ENCODE measurements at regions not wholly inside any gene's neighbourhood (a gene's known extent, or its start where the extent isn't known, plus 50 kb on each side); places are given as distances from the start of the nearest gene placed in this dataset.

- no peaks in the 10 kb centered on the region for H3K27me3 ChIP-seq (ENCODE audit: insufficient read depth, low read length, poor library complexity)
- H3K79me2 ChIP-seq (ENCODE audit: insufficient read depth, low read length), result no peaks in the 10 kb centered on the region
- ATAC-seq (ENCODE audit: insufficient read depth, low read depth) (no peak), DNase-seq (no peak)
- no peak overlapping the region for H3K4me2 ChIP-seq (ENCODE audit: insufficient read depth, low read length)
- H3K4me3 ChIP-seq (ENCODE audit: low read depth in 1 of 2, low read length in 2 of 2), result no peak overlapping the region
- no peaks in the 10 kb centered on the region for H3K4me1 ChIP-seq (ENCODE audit: insufficient read depth, low read length)
- H4K20me1 ChIP-seq (ENCODE audit: insufficient read depth, low read length), result no peaks in the 10 kb centered on the region
- no peak overlapping the region for H3K9ac ChIP-seq (ENCODE audit: low read depth, low read length)
- peaks cover 4% of the 10 kb centered on the region for H3K9me3 ChIP-seq (ENCODE audit: insufficient read depth, low read length, severe bottlenecking)
- TF ChIP-seq, protein P1, sequence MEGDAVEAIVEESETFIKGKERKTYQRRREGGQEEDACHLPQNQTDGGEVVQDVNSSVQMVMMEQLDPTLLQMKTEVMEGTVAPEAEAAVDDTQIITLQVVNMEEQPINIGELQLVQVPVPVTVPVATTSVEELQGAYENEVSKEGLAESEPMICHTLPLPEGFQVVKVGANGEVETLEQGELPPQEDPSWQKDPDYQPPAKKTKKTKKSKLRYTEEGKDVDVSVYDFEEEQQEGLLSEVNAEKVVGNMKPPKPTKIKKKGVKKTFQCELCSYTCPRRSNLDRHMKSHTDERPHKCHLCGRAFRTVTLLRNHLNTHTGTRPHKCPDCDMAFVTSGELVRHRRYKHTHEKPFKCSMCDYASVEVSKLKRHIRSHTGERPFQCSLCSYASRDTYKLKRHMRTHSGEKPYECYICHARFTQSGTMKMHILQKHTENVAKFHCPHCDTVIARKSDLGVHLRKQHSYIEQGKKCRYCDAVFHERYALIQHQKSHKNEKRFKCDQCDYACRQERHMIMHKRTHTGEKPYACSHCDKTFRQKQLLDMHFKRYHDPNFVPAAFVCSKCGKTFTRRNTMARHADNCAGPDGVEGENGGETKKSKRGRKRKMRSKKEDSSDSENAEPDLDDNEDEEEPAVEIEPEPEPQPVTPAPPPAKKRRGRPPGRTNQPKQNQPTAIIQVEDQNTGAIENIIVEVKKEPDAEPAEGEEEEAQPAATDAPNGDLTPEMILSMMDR (IDR thresholded peaks at IDR 0.05; ENCODE audit: borderline replicate concordance, extremely low read depth, low read length, poor library complexity, severe bottlenecking), result peak; percentile 34
- TF ChIP-seq EZH2 (IDR thresholded peaks at IDR 0.05; ENCODE audit: borderline replicate concordance, low read depth, low read length, severe bottlenecking), result no peak
- H3K27ac ChIP-seq (ENCODE audit: low read length), result no peak overlapping the region
- H3K36me3 ChIP-seq (ENCODE audit: insufficient read depth, low read length), result no peaks in the 10 kb centered on the region
- H2AFZ ChIP-seq (ENCODE audit: low read depth, low read length), result no peak overlapping the region
Measured at GRCh38 chr21:25313829-25314228, 293.5 kb downstream of the MRPL39 start.

- DNase-seq, result no peak
- H3K27me3 ChIP-seq (ENCODE audit: insufficient read depth, low read length, poor library complexity), result no peaks in the 10 kb centered on the region
- H3K4me3 ChIP-seq (ENCODE audit: low read depth in 1 of 2, low read length in 2 of 2), result no peak overlapping the region
- no peaks in the 10 kb centered on the region for H3K79me2 ChIP-seq (ENCODE audit: insufficient read depth, low read length)
- peaks cover 7% of the 10 kb centered on the region for H3K9me3 ChIP-seq (ENCODE audit: insufficient read depth, low read length, severe bottlenecking)
- no peaks in the 10 kb centered on the region for H3K36me3 ChIP-seq (ENCODE audit: insufficient read depth, low read length)
- no peaks in the 10 kb centered on the region for H3K4me1 ChIP-seq (ENCODE audit: insufficient read depth, low read length)
- no peak overlapping the region for H3K27ac ChIP-seq (ENCODE audit: low read length)
- H4K20me1 ChIP-seq (ENCODE audit: insufficient read depth, low read length), result no peaks in the 10 kb centered on the region
- H3K4me2 ChIP-seq (ENCODE audit: insufficient read depth, low read length), result no peak overlapping the region
- ATAC-seq (ENCODE audit: insufficient read depth, low read depth), result no peak
- TF ChIP-seq, protein P1 (IDR thresholded peaks at IDR 0.05; ENCODE audit: borderline replicate concordance, extremely low read depth, low read length, poor library complexity, severe bottlenecking), result no peak
- TF ChIP-seq EZH2 (IDR thresholded peaks at IDR 0.05; ENCODE audit: borderline replicate concordance, low read depth, low read length, severe bottlenecking), result no peak
- no peak overlapping the region for H3K9ac ChIP-seq (ENCODE audit: low read depth, low read length)
- H2AFZ ChIP-seq (ENCODE audit: low read depth, low read length), result no peak overlapping the region
Measured at GRCh38 chr21:25307489-25307888, 299.8 kb downstream of the MRPL39 start.

DNA sequence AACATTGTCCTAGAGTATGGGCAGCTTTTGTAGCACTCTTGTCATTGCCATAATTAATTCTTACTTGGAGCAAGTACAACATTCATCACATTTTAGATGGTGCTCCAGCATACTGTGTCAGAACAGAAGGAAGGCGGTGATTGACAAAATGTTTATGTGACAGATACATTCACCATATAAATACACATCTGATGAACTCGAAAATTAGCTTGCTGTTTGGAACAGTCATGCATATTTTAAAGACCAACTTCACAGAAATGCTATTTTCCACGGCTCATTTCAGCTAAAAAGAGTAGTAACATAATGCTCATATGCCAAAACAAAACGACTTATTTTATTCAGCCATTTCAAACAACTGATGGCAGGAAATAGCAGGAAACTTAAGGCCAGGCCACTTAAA is 302.7 kb downstream of the MRPL39 start:
- Histone ChIP-seq H3K79me2 (ENCODE audit: insufficient read depth, low read length) (no peaks in the 10 kb centered on the region), H3K27me3 (ENCODE audit: insufficient read depth, low read length, poor library complexity) (no peaks in the 10 kb centered on the region), H3K27ac (ENCODE audit: low read length) (no peak overlapping the region), H2AFZ (ENCODE audit: low read depth, low read length) (no peak overlapping the region), H3K36me3 (ENCODE audit: insufficient read depth, low read length) (no peaks in the 10 kb centered on the region), H3K4me1 (ENCODE audit: insufficient read depth, low read length) (no peaks in the 10 kb centered on the region), H4K20me1 (ENCODE audit: insufficient read depth, low read length) (no peaks in the 10 kb centered on the region), H3K4me2 (ENCODE audit: insufficient read depth, low read length) (no peak overlapping the region), H3K4me3 (ENCODE audit: low read depth in 1 of 2, low read length in 2 of 2) (no peak overlapping the region), H3K9ac (ENCODE audit: low read depth, low read length) (no peak overlapping the region), H3K9me3 (ENCODE audit: insufficient read depth, low read length, severe bottlenecking) (peaks cover 7% of the 10 kb centered on the region)
- ATAC-seq (ENCODE audit: insufficient read depth, low read depth), result no peak
- TF ChIP-seq, protein P1 (IDR thresholded peaks at IDR 0.05; ENCODE audit: borderline replicate concordance, extremely low read depth, low read length, poor library complexity, severe bottlenecking), result no peak
- no peak for TF ChIP-seq EZH2 (IDR thresholded peaks at IDR 0.05; ENCODE audit: borderline replicate concordance, low read depth, low read length, severe bottlenecking)
- no peak for DNase-seq

- no peaks in the 10 kb centered on the region for H3K4me1 ChIP-seq (ENCODE audit: insufficient read depth, low read length)
- H3K36me3 ChIP-seq (ENCODE audit: insufficient read depth, low read length), result no peaks in the 10 kb centered on the region
- H2AFZ ChIP-seq (ENCODE audit: low read depth, low read length), result no peak overlapping the region
- H3K27ac ChIP-seq (ENCODE audit: low read length), result no peak overlapping the region
- no peak for ATAC-seq (ENCODE audit: insufficient read depth, low read depth)
- no peak overlapping the region for H3K9ac ChIP-seq (ENCODE audit: low read depth, low read length)
- no peaks in the 10 kb centered on the region for H3K27me3 ChIP-seq (ENCODE audit: insufficient read depth, low read length, poor library complexity)
- TF ChIP-seq, protein P1 (IDR thresholded peaks at IDR 0.05; ENCODE audit: borderline replicate concordance, extremely low read depth, low read length, poor library complexity, severe bottlenecking), result no peak
- TF ChIP-seq EZH2 (IDR thresholded peaks at IDR 0.05; ENCODE audit: borderline replicate concordance, low read depth, low read length, severe bottlenecking), result no peak
- no peaks in the 10 kb centered on the region for H3K79me2 ChIP-seq (ENCODE audit: insufficient read depth, low read length)
- H3K9me3 ChIP-seq (ENCODE audit: insufficient read depth, low read length, severe bottlenecking), result no peaks in the 10 kb centered on the region
- H4K20me1 ChIP-seq (ENCODE audit: insufficient read depth, low read length), result no peaks in the 10 kb centered on the region
- no peak overlapping the region for H3K4me2 ChIP-seq (ENCODE audit: insufficient read depth, low read length)
- H3K4me3 ChIP-seq (ENCODE audit: low read depth in 1 of 2, low read length in 2 of 2), result no peak overlapping the region
- no peak for DNase-seq
Measured at GRCh38 chr21:25300632-25301031, 306.6 kb downstream of the MRPL39 start.

Data from DND-41 (cell line).